ENCODE measurements at regions not wholly inside any gene's neighbourhood (a gene's known extent, or its start where the extent isn't known, plus 50 kb on each side); places are given as distances from the start of the nearest gene placed in this dataset.
"Not testable (repeated sequence)": the region's sequence is repeated elsewhere in the genome, so short reads cannot be mapped to it uniquely, and the experiment has no call there.

- DNase-seq (ENCODE audit: low read depth in 2 of 2), result no peak
Observed at GRCh38 chr3:81364411-81364810, 397.0 kb downstream of the GBE1 start.

DNA sequence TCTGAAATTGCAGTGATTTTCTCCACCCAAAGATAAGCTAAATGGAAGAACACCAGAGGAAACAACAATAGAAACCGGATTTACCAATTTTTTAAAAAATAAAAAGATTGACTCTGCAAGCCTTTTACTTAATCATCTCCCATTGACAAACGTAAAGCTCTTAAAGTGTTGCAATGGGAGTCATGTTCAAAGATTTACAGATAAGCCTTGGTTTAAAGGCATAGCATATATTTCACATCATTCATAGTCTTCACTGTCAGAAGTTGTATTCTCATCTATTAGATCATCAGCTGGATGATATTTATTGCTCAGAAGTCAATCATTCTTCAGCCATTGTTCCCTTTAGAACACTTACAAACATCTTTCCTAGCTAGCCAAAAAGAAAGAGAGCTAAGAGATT lies 397.6 kb downstream of the GBE1 start:
- DNase-seq (ENCODE audit: low read depth in 2 of 2), result no peak

DNA sequence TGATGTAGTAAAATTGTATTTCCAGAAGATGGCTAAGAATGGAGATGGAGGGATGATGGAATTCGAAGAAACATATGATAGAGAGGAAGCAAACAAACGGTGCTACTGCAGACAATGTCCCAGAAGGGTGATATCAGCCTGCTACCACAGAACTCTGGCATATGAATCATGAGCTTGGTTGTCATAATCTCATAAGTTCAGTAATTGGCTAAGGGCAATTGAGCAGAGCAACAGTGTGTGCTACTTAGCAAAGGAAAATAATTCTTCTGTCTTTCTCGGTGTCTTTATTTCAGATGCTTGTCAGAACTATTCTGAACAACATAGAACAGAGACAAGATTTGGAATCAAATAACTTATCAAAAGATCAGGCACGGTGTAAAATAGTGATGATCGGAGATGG lies 407.3 kb downstream of the GBE1 start:
- no peak for DNase-seq (ENCODE audit: low read depth in 2 of 2)

DNA sequence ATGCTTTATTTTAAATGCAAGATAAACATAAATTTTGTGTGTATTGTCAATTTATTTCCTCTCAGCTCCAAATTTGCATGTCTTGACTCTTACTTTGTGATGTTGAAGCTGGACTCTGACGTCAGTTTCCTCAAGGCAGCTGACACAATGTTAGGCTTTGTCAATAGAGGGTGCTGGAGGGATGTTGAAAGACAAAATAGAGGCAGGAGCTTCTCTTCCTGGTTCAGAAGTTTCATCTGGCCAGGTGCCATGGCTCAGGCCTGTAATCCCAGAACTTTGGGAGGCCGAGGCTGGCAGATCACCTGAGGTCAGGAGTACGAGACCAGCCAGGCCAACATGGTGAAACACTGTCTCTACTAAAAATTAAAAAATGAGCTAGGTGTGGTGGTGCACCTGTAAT lies 408.6 kb downstream of the GBE1 start:
- no peak for DNase-seq (ENCODE audit: low read depth in 2 of 2)

DNA sequence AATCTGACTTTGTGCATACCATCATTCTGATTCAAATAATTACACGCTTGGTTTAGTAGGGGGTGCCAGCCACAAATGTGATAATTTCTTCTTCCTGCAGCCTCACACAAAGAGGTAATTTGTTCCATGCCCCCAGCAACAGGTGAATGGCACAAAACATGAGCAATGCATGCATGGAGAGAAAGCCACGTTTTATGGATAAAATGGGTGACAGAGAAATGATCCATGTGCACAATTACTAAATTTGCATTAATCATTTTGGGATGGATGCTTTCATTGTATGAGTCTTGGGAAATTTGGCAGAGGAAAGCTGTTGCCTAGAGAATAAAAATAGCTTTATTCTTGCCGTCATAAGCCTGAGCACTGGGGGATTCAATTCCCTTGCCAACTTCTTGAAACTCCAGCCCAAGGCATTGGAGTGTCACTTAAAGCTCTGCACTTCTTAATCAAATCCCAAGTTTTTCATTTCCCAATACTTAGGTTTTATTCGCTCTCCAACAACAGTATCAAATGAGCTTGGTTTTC lies 411.6 kb downstream of the GBE1 start:
- no peak for DNase-seq (ENCODE audit: low read depth in 2 of 2)

DNA sequence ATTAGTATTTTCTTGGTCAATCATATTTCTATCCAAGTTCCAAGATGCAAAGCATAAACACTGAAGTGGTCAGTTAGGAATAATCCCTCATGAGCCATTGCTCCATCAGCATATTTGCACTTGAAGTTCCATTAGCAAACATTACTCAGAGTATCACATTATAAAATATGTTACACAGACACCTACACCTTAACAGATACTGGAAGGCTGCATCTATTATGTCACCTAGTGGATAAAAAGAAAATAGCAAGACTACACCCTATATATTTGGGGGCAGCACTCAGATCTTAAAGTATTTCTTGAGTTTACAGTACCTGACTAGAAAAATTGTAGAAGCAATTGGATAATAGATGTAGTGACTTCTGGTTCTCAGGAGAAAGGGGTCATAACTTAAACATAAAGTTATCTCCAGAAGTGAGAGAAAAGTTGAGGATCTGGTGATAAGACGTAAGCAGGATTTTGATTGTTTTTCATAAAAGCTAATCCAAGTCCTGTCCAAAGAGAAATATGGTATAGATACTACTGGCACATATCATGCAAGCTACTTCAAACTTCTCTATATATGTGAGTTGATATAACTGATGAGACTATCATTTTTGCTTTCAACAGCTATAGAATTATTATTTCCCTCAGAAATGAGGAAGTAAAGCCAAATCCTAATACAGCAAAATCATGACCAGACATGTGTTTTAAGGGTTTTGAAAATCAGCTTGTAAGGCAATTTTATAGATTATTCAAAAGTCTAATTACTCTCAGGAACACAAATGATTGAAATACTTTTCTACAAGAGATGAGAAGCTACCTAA lies 422.2 kb downstream of the GBE1 start:
- DNase-seq (ENCODE audit: low read depth in 2 of 2), result no peak

- no peak for DNase-seq (ENCODE audit: low read depth in 2 of 2)
Observed at GRCh38 chr3:81336470-81336869, 425.0 kb downstream of the GBE1 start.

- DNase-seq (ENCODE audit: low read depth in 2 of 2), result not testable (repeated sequence)
Observed at GRCh38 chr3:81329835-81330234, 431.6 kb downstream of the GBE1 start.

- no peak for DNase-seq (ENCODE audit: low read depth in 2 of 2)
Observed at GRCh38 chr3:81326245-81326644, 435.2 kb downstream of the GBE1 start.

GRCh38 chr3:81320862-81321261 lies 440.6 kb downstream of the GBE1 start:
- DNase-seq (ENCODE audit: low read depth in 2 of 2), result no peak

DNA sequence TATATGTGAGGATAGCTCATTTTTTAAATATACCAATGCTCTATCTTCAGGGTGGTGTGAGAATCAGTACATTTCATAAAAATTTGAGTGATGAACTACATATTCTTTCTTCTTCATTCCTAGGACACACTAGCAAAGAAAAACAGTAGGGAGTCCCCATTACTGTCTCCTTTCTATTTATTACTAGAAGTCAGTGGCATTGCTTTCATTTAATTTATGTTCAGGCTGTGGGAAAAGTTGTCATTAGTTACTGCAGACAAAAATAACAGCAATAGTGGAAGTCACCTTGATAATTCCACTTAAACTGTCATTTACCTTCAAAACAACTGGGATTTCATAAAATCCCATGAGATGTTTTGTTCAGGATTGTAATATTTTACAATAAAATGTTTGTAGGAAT lies 446.4 kb downstream of the GBE1 start:
- DNase-seq (ENCODE audit: low read depth in 2 of 2), result no peak

- no peak for DNase-seq (ENCODE audit: low read depth in 2 of 2)
Observed at GRCh38 chr3:81311321-81311720, 450.1 kb downstream of the GBE1 start.

- DNase-seq (ENCODE audit: low read depth in 2 of 2), result no peak
Observed at GRCh38 chr3:81308306-81308705, 453.1 kb downstream of the GBE1 start.

- no peak for DNase-seq (ENCODE audit: low read depth in 2 of 2)
Observed at GRCh38 chr3:81307221-81307620, 454.2 kb downstream of the GBE1 start.

DNA sequence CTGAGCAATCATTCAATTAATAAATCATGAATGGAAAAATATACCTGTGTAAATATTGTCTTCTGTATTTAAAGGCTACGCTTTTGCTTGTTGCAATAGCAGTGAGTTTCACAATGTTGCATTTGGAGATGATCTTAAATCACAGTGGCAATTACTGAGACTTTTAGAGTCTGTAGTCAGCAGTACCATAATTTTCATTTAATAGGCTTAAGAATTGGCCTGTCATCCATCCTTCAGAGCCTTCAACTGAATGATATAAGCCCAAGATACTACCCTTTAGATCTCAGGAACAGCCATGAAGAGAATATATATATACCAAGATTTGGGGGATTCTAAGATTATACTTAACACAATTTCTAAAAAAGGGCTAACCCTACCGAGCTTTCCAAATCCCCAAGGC lies 458.1 kb downstream of the GBE1 start:
- DNase-seq (ENCODE audit: low read depth in 2 of 2), result no peak

GRCh38 chr3:81302045-81302444 lies 459.4 kb downstream of the GBE1 start:
- DNase-seq (ENCODE audit: low read depth in 2 of 2), result peak in 1 of 2 donors; percentile 0

GRCh38 chr3:81301230-81301629 lies 460.2 kb downstream of the GBE1 start:
- no peak for DNase-seq (ENCODE audit: low read depth in 2 of 2)

- DNase-seq (ENCODE audit: low read depth in 2 of 2), result no peak
Observed at GRCh38 chr3:81300324-81300927, 461.0 kb downstream of the GBE1 start.

GRCh38 chr3:81299481-81299880 lies 462.0 kb downstream of the GBE1 start:
- no peak for DNase-seq (ENCODE audit: low read depth in 2 of 2)

DNA sequence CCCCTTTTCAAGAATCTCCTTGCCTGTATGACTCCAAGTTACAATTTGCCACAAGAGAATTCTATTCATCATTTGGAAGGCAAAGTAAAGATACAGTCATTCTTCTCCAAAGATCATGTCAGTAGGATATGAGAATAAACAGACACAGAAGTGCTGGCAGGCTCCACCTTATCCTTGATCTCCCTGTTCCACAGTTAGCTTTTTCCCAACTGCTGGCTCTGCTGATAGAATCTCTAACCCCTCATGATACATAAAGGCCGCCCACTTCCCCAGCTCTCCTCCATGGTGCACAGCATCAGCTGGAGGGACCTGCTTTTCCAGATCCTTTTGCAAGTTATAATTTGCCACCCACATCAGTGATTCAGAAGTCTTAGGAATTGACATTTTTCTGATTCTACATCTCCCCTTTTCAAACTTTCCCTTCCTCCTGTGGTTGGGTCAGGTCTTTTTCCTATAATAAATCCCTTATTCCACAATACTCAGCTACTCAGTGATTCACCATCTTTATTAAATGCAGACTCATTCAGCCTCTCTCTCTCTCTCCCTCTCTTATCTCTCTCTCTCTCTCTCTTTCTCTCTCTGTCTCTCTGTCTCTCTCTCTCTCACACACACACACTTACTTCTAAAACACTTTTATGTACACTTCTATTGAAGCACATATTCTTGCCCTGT lies 465.4 kb downstream of the GBE1 start:
- no peak for DNase-seq (ENCODE audit: low read depth in 2 of 2)

GRCh38 chr3:81293156-81293555 lies 468.3 kb downstream of the GBE1 start:
- no peak for DNase-seq (ENCODE audit: low read depth in 2 of 2)

DNA sequence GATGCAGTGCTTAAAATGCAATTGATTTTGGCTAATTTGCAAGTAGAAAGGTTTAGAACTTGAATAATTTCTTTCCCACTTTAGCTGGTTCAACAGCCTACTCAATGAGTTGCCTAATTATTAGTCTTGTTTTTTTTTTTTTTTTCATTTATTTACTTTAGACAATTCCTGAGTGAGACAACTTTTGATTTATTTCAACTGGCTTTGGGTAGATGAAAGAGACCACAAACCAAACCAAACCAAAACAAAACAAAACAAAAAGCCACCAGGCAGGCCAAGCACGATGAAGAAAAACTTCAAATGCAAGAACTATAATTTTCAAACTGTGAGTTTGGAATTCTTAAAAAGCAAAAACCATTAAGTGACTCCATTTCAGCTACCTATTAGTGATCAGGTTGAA lies 469.9 kb downstream of the GBE1 start:
- DNase-seq (ENCODE audit: low read depth in 2 of 2), result no peak

- no peak for DNase-seq (ENCODE audit: low read depth in 2 of 2)
Observed at GRCh38 chr3:81289676-81290075, 471.8 kb downstream of the GBE1 start.

All from stimulated activated CD4-positive, alpha-beta T cell treated with anti-CD3 and anti-CD28 coated beads, Interleukin-15, amount 100 ng/mL, for 48 hours (primary cell).